ENCODE measurements at regions not wholly inside any gene's neighbourhood (a gene's known extent, or its start where the extent isn't known, plus 50 kb on each side); places are given as distances from the start of the nearest gene placed in this dataset.
"Not testable (repeated sequence)": the region's sequence is repeated elsewhere in the genome, so short reads cannot be mapped to it uniquely, and the experiment has no call there.

DNA sequence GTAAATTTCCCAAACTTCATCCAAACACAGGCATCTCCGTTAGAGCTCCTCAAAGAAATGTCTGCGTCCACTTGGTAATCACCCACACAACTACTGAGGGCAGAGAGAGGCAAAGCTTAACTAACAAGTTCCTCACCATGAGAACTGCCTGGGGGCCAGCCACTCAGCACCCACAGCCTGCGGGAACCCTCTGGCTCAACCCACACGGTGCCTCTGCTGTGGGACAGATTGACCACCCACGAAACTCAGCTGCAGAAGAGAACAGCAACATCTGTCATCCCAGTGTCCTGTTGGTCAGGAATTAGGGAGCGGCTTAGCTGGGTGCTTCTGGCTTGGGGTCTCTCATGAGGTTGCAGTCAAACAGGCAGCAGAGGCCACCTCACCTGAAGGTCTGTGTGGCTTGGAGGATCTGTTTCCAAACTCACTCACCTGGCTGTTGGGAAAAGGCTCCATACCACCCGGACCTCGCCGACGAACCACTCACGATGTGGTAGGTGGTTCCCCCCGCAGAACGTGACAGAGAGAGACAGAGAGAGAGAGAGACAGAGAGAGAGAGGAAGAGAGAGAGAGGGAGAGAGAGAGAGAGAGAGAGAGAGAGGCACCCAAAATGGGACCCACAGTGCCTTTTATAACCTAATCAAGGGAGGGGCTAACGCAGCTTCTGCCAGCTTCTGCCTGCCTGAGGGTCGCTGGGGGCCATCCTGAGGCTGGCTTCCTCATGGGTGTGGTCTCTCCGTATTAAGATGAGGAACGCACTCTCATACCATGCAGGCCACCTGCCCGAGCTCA, 103.5 kb downstream of the OLFM1 start:
- no peak for ATAC-seq
- intact Hi-C loops (cut with DNase I), result no loop called here
- no peak for DNase-seq (ENCODE audit: missing footprints)

DNA sequence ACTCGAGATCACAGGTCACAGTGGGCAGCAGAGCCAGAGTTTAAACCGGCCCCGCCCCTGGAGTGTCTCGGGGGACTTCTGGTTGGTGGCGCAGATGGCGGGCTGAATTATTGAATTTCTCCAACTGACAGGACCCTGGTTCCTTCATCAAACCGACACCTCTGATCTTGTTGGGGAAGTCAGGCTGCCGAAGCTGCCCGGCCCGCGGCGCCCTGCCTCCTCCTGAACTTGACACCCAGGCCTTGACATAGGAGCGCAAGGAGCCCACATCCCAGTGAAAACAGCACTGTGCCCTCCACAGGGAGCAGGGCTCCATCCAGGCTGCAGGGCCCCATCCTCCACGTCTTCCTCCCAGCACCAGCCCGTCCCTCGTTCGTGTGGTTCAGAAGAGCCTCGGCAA, 105.2 kb downstream of the OLFM1 start:
- intact Hi-C loops (cut with DNase I), result no loop called here
- ATAC-seq (no peak), DNase-seq (ENCODE audit: missing footprints) (no peak)

DNA sequence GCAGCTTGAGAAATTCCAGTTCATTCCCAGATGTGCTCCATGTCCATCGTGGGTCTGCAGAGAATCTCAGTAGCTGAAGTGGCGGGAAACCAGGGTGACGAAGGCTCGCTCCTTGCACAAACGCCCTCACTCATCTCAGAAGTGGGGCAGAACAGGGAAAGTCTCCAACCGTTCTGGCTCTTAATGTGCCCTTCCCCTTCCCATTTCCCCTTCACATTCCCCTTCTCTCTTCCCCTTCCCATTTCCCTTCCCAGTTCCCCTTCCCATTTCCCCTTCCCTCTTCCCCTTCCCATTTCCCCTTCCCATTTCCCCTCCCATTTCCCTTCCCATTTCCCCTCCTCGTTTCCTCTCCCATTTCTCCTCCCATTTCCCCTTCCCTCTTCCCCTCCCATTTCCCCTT, 108.5 kb downstream of the OLFM1 start:
- intact Hi-C loops (cut with DNase I); DNase-seq (ENCODE audit: missing footprints); ATAC-seq: not testable (repeated sequence)

DNA sequence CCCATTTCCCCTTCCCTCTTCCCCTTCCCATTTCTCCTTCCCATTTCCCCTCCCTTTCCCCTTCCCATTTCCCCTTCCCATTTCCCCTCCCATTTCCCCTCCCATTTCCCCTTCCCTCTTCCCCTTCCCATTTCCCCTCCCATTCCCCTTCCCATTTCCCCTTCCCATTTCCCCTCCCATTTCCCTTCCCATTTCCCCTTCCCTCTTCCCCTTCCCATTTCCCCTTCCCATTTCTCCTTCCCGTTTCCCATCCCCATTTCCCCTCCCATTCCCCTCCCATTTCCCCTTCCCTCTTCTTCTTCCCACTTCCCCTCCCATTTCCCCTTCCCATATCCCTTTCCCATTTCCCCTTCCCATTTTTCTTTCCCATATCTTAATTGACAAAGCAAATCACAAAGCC, 109.0 kb downstream of the OLFM1 start:
- intact Hi-C loops (cut with DNase I), result no loop called here
- ATAC-seq (no peak), DNase-seq (ENCODE audit: missing footprints) (no peak)

DNA sequence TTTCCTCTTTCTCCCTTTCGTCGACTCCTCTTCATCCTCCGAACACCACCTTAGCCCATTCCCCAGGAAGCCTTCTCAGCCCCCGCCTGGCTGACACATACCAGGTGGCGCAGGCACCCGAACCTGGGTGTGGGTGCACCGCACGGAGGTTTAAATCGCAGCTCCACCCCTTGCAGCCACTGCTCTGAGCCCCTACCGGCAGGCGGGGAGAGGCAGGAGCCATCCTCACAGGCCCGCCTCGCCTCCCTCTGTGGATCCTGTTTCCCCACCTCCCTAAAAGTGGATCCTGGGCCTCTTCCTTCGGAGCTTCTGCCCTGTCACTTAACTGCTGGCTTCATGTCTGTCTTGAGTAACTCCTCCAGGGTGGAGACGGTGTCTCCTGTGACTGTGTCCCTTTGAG, 110.7 kb downstream of the OLFM1 start:
- intact Hi-C loops (cut with DNase I), result no loop called here
- DNase-seq (ENCODE audit: missing footprints), result no peak
- no peak for ATAC-seq

DNA sequence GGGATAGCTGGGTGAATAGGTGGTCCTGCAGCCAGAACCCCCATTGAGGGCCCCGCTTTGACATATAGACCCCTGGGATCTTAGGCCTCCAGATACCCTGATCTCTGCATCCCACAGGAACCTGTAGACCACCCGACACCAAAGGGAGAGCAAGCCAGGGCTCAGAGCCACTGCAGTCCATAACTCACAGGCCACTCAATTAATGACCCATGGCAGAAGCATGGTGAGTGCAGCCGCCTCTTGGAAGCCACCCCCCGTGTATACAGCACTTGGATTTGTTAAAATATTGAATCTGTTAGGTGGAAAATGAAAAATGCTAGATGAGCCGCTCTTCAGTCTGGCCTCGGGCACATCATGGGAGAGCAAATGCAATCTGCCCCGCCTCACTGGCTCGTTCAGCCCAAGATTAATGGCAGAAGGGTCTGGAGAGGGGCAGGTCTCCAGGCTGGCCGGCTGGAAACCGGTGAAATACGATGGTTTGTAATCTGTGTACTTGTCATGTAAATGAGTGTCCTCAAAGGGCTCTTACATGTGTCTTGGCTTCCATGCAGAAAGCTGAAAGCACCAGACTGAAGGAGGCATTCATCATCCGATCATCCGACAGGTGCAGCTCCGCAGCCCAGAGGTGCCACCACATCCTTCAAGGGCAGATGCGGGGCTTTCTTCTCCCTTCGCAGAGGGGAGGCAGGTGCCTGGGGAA, 111.3 kb downstream of the OLFM1 start:
- no peak for DNase-seq (ENCODE audit: missing footprints)
- intact Hi-C loops (cut with DNase I), result no loop called here
- ATAC-seq, result no peak

DNA sequence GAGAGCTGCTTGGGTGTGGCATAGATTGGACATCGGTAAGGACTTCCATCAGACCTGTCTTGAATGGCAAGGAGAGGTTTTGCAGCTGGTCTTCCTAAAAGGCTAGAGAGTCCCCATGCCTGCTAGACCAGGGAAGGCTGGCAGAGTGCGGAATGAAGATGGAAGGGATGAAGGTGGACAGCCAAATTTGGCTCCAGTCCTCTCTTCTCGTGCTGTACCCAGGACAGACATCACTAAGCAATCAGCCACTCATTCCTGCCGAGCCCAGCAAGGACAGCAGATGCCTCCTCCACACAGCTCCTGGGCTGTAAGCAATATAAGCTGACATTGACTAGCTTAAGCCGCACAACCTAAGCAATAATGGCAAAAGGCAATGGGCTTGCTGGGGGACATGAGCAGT, 112.0 kb downstream of the OLFM1 start:
- DNase-seq (ENCODE audit: missing footprints) (no peak), ATAC-seq (no peak)
- intact Hi-C loops (cut with DNase I), result no loop called here

DNA sequence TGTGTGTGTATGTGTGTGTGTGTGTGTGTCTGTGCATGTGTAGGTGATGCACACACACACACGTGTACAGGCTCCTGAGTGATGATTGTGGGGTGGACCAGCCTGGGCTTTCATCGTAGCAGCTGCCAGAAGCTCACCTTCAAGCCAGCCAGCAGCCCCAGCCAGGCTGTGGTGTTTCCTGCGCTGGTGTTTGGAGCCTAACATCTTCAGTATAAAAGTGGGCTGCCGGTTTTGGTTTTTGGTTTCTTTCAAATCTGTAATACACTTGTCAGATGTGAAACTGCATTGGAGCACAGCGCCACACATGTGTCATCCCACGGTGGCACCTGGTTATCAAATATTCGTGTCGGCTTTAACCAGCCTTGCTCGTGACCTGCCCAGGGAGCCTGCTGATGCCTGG, 114.2 kb downstream of the OLFM1 start:
- intact Hi-C loops (cut with DNase I), result no loop called here
- ATAC-seq (no peak), DNase-seq (ENCODE audit: missing footprints) (no peak)

DNA sequence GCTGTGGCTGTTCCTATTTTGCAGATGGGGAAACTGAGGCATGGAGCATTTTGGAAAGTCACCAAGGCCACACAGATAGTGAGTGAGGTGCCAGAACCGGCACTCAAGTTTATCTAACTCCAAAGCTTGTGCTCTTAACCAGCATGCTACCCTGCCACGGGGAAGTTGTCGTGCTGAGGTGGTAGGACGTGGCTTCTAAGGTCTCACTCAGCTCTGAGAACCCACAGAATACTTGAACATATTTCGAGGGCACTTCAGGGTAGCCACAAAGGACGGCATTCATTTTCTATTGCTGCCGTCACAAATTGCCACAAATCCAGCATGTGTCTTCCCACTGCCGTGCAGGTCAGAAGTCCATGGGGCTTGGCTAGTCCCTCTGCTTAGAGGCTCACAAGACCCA, 116.7 kb downstream of the OLFM1 start:
- DNase-seq (ENCODE audit: missing footprints), result no peak
- no peak for ATAC-seq
- intact Hi-C loops (cut with DNase I), result no loop called here

DNA sequence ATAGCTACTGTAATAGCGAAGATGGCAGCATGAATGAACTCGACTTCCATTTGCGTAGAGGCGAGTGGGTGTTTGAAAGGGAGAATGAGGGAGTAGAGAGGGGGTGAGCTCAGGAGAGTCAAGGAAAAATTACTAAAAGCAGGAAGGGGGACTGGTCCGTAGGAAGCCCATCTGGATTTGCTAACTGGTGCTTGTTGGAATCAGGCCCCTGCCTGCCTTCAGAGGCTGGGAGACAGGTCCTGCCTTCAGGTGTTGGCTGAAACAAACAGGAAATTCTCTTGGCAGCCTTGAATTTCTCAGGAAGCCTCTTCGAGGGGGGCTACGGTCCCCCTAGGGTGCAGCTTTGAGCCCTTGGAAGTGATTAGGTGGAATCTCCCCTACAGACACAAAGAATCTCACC, 121.7 kb downstream of the OLFM1 start:
- ATAC-seq (no peak), DNase-seq (ENCODE audit: missing footprints) (no peak)
- intact Hi-C loops (cut with DNase I), result no loop called here

DNA sequence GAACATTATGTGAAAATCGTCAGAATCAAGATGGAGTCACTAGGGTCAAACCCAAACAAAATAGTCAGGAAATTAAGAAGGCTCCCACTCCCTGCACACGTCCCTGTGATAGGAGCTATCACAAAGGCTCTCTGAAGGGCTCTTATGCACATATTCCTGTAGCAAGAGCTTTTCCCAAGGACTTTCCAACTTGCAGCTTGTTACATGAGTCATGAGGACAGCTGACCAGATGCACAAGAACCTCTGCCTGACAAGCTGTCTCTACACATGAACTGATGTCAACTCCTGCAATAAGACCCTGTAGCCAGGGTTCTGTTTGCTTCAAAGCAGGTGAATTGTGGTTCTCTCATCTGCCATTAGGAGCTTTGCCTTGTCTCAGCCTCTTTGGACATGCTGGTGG, 122.4 kb downstream of the OLFM1 start:
- DNase-seq (ENCODE audit: missing footprints) (no peak), ATAC-seq (no peak)
- intact Hi-C loops (cut with DNase I), result loop anchor here (10.0 kb wide), 1 partner anchor 745 kb away; no protein-coding TSS in a partner anchor

DNA sequence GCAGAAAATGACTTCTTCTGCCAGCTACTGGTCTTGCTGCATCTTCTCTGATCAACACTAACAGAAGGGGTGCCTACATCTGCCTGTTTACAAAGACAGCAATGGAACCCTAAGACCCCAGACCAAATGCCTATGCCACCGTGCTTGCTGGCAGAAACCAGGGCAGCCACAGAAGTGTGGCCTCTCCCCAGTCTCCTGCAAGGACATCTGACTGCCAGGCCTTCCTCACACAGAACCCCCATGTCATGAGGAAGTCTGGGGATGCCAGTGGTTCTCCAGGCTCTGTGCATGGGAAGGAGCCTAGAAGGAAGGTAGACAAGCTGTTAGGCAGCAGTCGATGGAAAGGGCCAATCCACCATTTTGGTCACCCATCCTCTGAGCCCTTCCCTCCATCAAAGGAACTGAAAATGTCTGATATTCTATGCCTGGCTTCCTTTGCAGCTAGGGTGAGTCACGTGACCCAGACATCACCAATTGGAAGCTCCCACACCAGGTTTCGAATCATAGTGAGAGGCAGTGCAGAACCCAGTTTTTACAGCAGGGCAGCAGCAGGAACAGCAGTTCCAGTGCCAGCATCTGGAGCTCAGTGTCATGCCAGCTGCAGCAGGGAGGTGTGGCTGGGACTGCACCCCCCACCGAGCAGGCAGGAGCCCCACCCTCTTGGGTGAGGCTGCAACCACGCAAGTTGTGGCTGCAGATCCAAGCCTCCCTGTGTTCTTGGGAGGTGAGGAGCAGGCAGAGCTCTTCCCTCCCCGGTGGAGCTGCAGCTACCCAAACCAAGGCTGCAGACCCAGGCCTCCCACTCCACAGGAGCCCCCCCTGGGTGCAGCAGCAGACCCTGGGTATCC, 123.4 kb downstream of the OLFM1 start:
- DNase-seq (ENCODE audit: missing footprints) (peak; percentile 7), ATAC-seq (no peak)
- intact Hi-C loops (cut with DNase I), result loop anchor here (10.0 kb wide), 1 partner anchor 744 kb away; no protein-coding TSS in a partner anchor

DNA sequence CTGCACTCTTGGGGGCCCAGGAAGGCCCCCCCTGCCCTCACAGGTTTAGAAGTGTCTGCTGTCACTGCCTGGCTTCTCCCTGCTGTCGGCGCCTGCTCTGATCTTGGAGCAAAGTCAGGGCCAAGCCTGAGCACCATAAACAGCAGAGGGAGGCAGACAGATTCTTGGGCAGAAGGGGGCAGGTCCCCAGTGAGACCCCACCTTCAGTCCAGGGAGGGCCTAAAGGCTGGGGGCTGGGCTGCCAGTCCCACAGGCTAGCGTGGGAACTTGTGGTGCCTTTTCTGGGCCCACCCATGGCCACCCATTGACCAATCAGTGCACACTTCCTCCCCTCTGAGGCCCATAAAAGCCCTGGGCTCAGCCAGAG, 124.0 kb downstream of the OLFM1 start:
- ATAC-seq, result no peak
- intact Hi-C loops (cut with DNase I), result loop anchor here (10.0 kb wide), 1 partner anchor 743 kb away; no protein-coding TSS in a partner anchor
- peak; percentile 42 for DNase-seq (ENCODE audit: missing footprints)

DNA sequence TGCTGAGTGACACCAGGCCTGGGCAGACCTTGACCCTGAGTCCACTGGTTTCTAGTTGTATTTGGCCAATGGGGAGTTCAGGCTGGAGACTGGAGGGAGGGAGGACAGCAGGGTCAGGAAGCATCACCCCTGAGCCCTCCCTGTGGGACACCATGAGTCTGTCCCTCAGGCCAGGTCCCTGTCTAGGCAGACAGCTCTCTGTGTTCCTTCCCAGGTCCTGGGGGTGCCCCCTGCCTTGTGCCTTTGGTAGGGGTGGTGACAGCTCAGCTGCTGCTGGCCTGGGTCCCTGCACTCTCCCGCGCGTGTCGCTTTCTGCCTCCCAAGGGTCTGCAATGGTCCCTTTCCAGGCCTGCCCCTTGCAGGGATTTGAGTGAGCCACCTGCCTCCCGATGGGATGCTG, 125.5 kb downstream of the OLFM1 start:
- DNase-seq (ENCODE audit: missing footprints) (peak; percentile 57), ATAC-seq (no peak)
- intact Hi-C loops (cut with DNase I), result loop anchor here (10.0 kb wide), 1 partner anchor 742 kb away; no protein-coding TSS in a partner anchor

DNA sequence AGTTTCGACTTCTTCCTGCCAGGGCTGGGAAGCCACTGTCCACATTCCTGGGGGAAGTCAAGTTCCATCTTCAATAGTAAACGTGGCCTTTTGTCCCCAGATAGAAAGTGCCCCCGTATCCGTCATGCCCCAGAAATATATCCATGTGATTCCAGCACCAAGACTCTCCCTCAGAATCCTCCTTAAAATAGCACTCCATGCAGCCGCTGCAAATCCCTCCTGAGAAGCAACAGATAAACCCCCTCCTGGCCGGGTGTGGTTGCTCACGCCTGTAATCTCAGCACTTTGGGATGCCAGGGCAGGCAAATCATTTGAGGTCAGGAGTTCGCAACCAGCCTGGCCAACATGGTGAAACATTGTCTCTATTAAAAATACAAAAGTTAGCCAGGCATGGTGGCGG, 126.1 kb downstream of the OLFM1 start:
- intact Hi-C loops (cut with DNase I), result loop anchor here (10.0 kb wide), 1 partner anchor 741 kb away; no protein-coding TSS in a partner anchor
- no peak for ATAC-seq
- no peak for DNase-seq (ENCODE audit: missing footprints)

DNA sequence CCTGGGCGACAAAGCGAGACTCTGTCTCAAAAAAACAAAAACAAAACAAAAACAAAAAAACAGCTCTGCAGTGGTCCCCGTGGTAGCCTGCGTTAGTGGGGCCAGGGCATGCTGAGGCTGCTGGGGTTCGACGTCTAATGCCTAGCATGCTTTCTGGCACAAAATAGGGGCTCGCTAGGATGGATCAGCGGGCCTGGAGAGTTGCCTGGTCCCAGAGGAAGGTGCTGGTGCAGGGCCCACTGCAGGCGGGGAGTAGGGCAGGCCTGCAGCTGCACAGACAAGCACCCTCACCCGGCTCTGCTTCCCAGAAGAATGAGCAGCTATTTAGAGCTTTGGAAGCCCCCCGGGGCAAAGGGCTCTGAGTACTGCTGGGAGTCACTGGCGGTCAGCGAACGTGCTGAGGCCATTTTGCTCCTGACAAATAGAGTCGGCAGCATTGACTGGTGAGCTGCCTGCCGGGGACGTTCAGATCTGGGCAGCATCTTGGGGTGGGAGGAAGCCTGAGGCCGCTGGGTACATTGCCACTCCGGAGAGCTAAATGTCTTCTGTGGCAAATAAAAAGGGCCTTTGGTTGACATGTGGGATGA, 126.7 kb downstream of the OLFM1 start:
- intact Hi-C loops (cut with DNase I), result loop anchor here (10.0 kb wide), 1 partner anchor 741 kb away; no protein-coding TSS in a partner anchor
- peak; percentile 66 for DNase-seq (ENCODE audit: missing footprints)
- no peak for ATAC-seq

DNA sequence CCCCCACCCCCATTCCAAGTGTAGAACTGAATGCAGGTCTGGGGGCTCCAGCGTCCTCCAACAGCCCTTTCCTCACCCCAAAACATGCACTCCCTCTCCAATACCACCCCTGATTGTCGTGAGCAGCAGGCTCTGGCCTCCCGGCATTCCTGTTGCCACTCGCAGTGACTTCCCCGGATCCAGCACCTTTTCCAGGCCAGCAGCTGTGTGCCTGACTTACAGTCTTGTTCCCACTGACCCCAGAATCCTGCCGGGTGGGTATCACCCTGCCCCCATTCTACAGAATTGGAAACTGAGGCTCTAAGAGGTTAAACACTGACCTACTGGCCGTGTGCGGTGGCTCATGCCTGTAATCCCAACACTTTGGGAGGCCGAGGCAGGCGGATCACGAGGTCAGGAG, 127.2 kb downstream of the OLFM1 start:
- intact Hi-C loops (cut with DNase I), result loop anchor here (10.0 kb wide), 1 partner anchor 740 kb away; no protein-coding TSS in a partner anchor
- ATAC-seq (no peak), DNase-seq (ENCODE audit: missing footprints) (peak; percentile 57)

DNA sequence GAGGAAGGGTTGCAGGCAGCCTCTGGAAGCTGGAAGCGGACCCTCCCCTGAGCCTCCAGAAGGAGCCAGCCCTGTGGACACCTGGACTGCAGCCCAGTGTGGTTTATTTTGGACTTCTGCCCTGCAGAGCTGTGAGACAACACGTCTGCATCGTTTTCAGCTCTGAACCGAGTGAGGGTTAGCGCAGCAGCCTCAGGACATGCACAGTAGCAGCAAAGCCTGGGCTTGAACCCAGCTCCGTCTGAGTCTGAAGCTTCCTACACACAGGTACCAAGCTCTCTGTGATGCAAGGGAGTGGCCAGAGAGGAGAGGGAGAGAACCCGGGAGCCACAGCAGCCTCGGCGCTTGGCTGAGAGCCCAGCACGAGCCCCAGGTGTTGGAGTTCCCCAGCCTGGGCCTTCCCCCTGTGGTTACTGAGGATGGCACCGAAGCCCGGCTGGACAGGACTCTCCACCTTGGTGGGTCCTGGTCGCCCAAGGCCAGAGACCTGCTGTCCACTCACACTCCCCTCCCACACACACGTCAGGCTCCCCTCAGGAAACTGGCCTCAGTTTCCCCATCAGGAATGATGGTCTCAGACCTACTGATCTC, 128.2 kb downstream of the OLFM1 start:
- peak; percentile 58 for DNase-seq (ENCODE audit: missing footprints)
- intact Hi-C loops (cut with DNase I), result loop anchor here (10.0 kb wide), 1 partner anchor 739 kb away; no protein-coding TSS in a partner anchor
- ATAC-seq, result peak; percentile 34
